Muscle layer of colon (tissue), 2 donors: ENCODE measurements at regions not wholly inside any gene's neighbourhood (a gene's known extent, or its start where the extent isn't known, plus 50 kb on each side); places are given as distances from the start of the nearest gene placed in this dataset.
"Not testable (repeated sequence)": the region's sequence is repeated elsewhere in the genome, so short reads cannot be mapped to it uniquely, and the experiment has no call there.

Source experiments
- H3K27ac ChIP-seq: one replicate; pipeline ENCODE4 v1.7.0; 2013; ENCODE audit warnings: low read depth, mild to moderate bottlenecking, low read length, moderate library complexity
- H3K27me3 ChIP-seq, 2 donors: one replicate each; pipeline ENCODE4 v1.7.0; 2013; ENCODE audit warnings: low read length in 2 of 2, mild to moderate bottlenecking in 2 of 2; ENCODE audit not compliant: insufficient read depth in 2 of 2, control insufficient read depth in 1 of 2
- H3K36me3 ChIP-seq: one replicate; pipeline ENCODE4 v1.7.0; 2013; ENCODE audit warnings: mild to moderate bottlenecking, low read length; ENCODE audit not compliant: insufficient read depth
- H3K4me1 ChIP-seq: one replicate; pipeline ENCODE4 v1.7.0; 2013; ENCODE audit warnings: mild to moderate bottlenecking, low read length; ENCODE audit not compliant: insufficient read depth
- H3K4me3 ChIP-seq, 2 donors: one replicate each; pipeline ENCODE4 v1.7.0; 2013; ENCODE audit warnings: low read length in 2 of 2, low read depth in 1 of 2, mild to moderate bottlenecking in 1 of 2, moderate library complexity in 1 of 2
- H3K9ac ChIP-seq: one replicate; pipeline ENCODE4 v1.7.0; 2013; ENCODE audit warnings: low read length
- H3K9me3 ChIP-seq: one replicate; pipeline ENCODE4 v1.7.0; 2013; ENCODE audit warnings: mild to moderate bottlenecking, low read length
- donor health status: abdominal sarcoma.
- donor health status: Adenocarcinoma of cecum.

DNA sequence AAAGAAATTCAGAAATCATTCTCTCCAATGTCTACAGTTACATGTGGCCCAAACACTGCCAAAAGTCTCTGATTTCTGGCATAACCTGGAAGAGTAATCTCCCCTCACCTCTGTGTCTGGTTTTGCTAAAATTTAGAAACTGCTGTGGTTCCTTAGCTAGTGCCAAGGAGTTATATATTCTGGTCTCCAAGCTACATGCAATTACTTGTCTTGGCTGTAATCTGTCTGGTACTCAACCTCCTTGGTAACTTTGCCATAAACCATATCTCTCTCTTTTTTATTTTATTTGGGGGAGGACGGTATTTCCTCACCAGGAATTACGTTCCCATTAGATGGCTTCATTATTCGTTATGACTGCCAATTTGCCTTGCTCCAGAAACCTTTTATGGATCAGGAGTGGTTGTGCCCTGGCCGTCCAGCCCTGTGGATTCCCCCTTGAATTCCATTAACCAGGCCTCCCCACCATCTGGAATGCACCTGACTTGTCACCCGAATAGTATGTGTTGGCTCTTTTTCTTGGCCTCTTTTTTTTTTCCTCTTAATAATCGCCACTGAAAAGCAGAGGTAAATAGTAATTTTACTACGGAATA is 400.0 kb downstream of the CD83 start:
- Histone ChIP-seq H3K9me3 (no peaks in the 10 kb centered on the region), H3K4me1 (peaks cover 14% of the 10 kb centered on the region), H3K27me3 (no peaks in the 10 kb centered on the region), H3K36me3 (no peaks in the 10 kb centered on the region), H3K27ac (no peak overlapping the region), H3K9ac (no peak overlapping the region), H3K4me3 (no peak overlapping the region)

DNA sequence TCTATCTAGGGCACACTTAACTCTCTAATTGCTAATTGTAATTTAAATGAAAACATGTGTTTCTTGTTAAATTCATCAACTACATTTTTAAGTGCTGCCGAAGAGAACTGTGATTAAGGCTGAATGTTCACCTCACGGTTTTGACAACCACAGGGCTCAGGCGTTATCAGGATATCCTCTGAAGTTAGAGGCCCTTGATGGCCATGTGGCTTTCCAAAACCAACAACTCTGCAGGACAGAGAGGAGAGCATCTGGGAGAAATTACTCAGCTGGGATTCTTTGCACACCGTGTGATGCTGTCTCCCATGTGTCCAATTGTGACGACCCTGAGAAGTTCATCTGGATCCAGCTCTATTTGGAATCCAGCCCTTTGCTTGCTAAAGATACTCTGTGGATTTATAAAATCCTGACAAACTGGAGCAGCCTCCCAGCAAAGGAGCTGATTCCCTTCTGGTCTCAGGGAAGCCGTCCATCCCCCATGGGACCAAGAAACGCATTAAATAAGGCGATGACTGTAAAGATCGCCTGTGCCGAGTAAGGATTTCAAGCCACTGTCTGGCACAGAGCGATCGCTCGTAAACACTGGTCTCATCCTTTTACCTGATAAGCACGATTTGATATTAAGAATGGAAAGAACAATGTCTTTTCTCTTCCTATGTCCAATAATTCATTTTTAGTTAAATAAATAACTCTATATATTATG is 401.1 kb downstream of the CD83 start:
- H3K27ac ChIP-seq, result no peak overlapping the region
- H3K9ac ChIP-seq, result no peak overlapping the region
- H3K4me3 ChIP-seq, result no peak overlapping the region
- no peaks in the 10 kb centered on the region for H3K36me3 ChIP-seq
- H3K4me1 ChIP-seq, result peaks cover 14% of the 10 kb centered on the region
- no peaks in the 10 kb centered on the region for H3K27me3 ChIP-seq
- no peaks in the 10 kb centered on the region for H3K9me3 ChIP-seq

DNA sequence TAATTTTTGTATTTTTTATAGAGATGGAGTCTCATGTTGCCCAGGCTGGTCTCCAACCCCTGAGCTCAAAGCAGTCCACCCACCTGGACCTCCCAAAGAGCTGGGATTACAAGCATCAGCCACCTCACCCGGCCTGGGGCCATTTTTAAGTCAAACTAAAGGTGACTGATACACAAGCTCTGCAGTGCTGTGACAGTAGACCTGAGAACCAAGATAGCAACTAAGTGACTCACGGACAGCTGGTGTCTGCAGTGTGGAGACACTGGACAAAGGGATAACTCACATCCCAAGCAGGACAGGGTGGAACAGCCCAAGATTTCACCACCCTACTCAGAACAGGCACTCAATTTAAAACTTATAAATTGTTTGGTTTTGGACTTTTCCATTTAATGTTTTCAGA is 402.5 kb downstream of the CD83 start:
- H3K4me3 ChIP-seq, result no peak overlapping the region
- no peak overlapping the region for H3K27ac ChIP-seq
- H3K36me3 ChIP-seq, result no peaks in the 10 kb centered on the region
- no peaks in the 10 kb centered on the region for H3K27me3 ChIP-seq
- H3K4me1 ChIP-seq, result peaks cover 16% of the 10 kb centered on the region
- H3K9me3 ChIP-seq, result no peaks in the 10 kb centered on the region
- no peak overlapping the region for H3K9ac ChIP-seq

DNA sequence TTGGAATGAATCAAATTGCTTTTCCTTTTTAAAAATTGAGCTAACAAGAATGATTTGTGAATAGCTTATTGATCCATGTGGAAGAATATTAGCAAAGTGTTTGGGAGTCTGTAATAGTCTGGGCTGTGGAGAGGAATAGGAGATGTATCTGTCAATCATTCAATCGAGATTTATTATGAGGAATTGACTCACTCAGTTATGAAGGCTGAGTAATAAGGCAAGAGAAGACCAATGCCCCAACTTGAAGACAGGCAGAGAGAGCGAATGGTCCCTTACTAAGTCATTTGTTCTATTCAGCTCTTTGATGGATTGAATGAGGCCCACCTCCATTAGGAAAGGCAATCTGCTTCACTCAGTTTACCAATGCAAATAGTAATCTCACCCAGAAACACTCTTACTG is 403.0 kb downstream of the CD83 start:
- no peaks in the 10 kb centered on the region for H3K27me3 ChIP-seq

DNA sequence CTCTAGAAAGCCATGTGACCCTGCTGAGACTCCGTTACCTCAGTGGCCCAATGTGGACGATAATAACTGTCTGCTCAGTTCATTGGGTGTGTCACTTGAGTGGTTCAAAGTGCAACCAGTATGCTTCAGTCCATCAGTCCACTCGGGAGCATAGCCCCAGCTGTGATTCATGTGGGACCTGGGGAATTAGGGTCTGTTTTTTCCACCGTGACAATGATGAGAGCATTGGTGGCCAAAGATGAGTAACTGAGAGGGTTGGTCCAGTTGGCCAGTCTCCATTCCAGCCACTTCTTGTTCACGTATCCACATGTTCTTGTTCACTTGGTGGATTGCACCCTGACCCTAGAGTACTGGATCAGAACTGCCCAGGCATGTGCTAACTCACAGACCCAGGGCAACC is 403.6 kb downstream of the CD83 start:
- no peaks in the 10 kb centered on the region for H3K27me3 ChIP-seq

More for the DNA sequence above, 403.0 kb downstream of the CD83 start:
- Histone ChIP-seq H3K4me3 (no peak overlapping the region), H3K4me1 (peaks cover 17% of the 10 kb centered on the region), H3K36me3 (no peaks in the 10 kb centered on the region), H3K9ac (no peak overlapping the region), H3K27ac (no peak overlapping the region), H3K9me3 (no peaks in the 10 kb centered on the region)

DNA sequence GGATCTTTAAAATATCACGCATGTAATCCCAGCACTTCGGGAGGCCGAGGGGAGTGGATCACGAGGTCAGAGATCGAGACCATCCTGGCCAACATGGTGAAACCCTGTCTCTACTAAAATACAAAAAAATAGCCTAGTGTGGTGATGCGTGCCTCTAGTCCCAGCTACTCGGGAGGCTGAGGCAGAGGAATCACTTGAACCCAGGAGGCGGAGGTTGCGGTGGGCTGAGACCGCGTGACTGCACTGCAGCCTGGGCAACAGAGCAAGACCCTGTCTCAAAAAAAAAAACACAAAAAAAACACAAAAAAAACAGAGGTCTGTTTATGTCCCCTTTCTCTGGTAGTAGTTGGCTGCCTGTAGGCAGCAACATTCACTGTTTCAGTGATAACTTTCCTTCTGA is 404.3 kb downstream of the CD83 start:
- H3K27ac ChIP-seq, H3K4me3 ChIP-seq, H3K9me3 ChIP-seq, H3K27me3 ChIP-seq, H3K9ac ChIP-seq, H3K36me3 ChIP-seq: not testable (repeated sequence)
- H3K4me1 ChIP-seq, result peaks cover 10% of the 10 kb centered on the region

More for the DNA sequence above, 403.6 kb downstream of the CD83 start:
- no peaks in the 10 kb centered on the region for H3K9me3 ChIP-seq
- H3K27ac ChIP-seq, result no peak overlapping the region
- no peak overlapping the region for H3K9ac ChIP-seq
- no peak overlapping the region for H3K4me3 ChIP-seq
- peaks cover 14% of the 10 kb centered on the region for H3K4me1 ChIP-seq
- H3K36me3 ChIP-seq, result no peaks in the 10 kb centered on the region

DNA sequence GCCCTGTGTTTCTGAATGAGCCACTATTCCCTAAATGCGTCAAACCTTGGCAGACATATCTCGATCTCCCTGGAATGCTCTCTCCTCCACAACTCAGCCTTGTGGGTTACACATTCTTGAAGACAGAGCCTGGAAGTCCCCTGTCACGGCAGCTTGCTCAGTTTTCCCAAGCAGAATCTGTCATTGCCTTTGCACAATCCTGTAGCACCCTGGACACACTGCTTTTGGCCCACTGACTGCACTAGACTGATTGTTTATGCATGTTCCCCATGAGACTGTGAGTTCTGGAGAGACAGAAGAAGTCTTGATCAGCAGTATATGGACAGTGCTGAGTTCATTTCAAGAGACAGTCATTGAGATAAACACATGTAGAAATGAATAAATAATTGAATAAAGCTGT is 406.7 kb downstream of the CD83 start:
- H3K27ac ChIP-seq, result no peak overlapping the region
- no peak overlapping the region for H3K4me3 ChIP-seq
- H3K4me1 ChIP-seq, result peaks cover 3% of the 10 kb centered on the region
- H3K36me3 ChIP-seq, result no peaks in the 10 kb centered on the region
- H3K9ac ChIP-seq, result no peak overlapping the region
- H3K9me3 ChIP-seq, result no peaks in the 10 kb centered on the region
- no peaks in the 10 kb centered on the region for H3K27me3 ChIP-seq

DNA sequence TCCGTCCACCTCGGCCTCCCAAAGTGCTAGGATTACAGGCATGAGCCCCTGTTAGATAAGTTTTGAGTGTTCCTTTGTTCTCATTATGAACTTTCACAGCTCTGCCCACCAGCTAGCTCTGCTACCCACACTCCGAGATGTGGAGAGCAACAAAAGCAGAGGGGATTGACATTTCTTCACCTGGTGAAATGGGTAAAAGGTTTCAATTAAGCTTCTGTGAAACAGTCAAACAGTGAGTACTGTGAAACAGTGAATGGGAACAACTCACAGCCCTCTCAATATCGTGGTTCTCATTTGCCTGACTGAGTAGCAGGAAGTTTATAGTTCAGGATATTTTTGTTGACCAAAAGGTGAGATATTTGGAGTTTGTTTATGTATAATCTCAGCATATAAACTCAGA is 412.8 kb downstream of the CD83 start:
- Histone ChIP-seq H3K27me3 (no peaks in the 10 kb centered on the region), H3K36me3 (no peaks in the 10 kb centered on the region), H3K9ac (no peak overlapping the region), H3K9me3 (no peaks in the 10 kb centered on the region), H3K4me1 (peaks cover 4% of the 10 kb centered on the region), H3K27ac (no peak overlapping the region), H3K4me3 (no peak overlapping the region)

DNA sequence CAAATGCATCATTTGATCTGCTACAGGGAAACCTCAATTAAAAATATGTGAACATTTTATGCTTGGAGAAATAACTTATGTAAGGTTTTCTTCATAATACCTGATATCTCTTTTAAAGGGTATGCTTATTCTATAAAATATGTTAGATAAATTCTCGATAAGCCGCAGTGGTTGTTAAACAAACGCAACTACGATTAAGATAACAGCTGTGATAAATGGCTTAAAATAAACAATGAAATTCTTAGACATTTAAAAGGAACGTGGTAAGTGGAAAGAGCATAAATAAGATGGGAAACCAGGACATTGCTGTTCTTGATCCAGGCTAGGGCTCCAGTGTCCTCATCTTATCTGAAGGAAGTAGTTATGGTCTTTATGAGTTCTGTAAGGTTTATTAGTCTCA is 415.9 kb downstream of the CD83 start:
- Histone ChIP-seq H3K4me3 (no peak overlapping the region), H3K36me3 (no peaks in the 10 kb centered on the region), H3K27me3 (no peaks in the 10 kb centered on the region), H3K4me1 (peaks cover 4% of the 10 kb centered on the region), H3K9me3 (no peaks in the 10 kb centered on the region), H3K9ac (no peak overlapping the region), H3K27ac (no peak overlapping the region)

DNA sequence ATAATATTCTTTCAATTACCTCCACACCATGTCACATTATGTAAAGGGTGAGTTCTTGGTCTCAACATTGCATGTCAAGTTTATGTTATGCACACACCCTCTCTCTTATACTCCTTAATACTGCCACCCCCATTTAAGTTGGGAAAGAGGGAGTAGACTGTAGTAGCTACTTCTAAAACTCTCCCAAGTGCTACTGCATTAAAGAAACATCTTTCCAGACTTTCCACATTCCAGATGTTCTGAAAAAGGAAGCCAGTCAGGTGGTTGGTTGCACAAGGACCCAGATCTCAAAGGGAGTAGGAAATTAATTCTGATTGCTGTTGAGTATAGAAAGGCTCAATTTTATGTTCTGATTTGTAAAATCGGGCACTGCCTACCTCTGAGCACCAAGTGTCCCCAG is 419.5 kb downstream of the CD83 start:
- Histone ChIP-seq H3K36me3 (no peaks in the 10 kb centered on the region), H3K27ac (no peak overlapping the region), H3K27me3 (no peaks in the 10 kb centered on the region), H3K4me1 (peaks cover 4% of the 10 kb centered on the region), H3K4me3 (no peak overlapping the region), H3K9ac (no peak overlapping the region), H3K9me3 (no peaks in the 10 kb centered on the region)

DNA sequence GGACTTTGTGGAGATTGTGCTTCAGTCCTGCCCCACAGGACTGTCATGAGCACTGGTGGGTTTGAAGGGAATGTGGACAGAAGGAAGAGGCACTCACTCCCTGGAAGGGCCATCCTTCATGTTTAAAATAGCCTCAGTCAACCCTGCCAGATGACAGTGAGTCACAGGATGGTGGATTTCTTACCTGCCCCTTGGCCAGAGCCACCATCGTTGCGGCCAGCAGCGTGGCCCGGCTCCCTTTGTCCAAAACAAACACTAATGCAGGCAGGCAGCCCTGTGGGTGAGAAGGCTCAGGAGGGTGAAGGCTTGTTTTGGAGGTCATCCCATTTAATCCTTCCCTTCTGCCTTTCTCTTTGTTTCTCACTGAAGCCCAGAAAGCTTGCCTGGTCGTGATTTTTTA is 422.7 kb downstream of the CD83 start:
- H3K4me3 ChIP-seq, result no peak overlapping the region
- no peaks in the 10 kb centered on the region for H3K36me3 ChIP-seq
- H3K9ac ChIP-seq, result no peak overlapping the region
- no peak overlapping the region for H3K27ac ChIP-seq
- H3K4me1 ChIP-seq, result no peaks in the 10 kb centered on the region
- no peaks in the 10 kb centered on the region for H3K27me3 ChIP-seq
- H3K9me3 ChIP-seq, result no peaks in the 10 kb centered on the region
